RWPE2 (cell line): ENCODE measurements at regions not wholly inside any gene's neighbourhood (a gene's known extent, or its start where the extent isn't known, plus 50 kb on each side); places are given as distances from the start of the nearest gene placed in this dataset.

Experiments used
- ATAC-seq: fragments of 200-7000 bp; cut with Tn5 transposase; 3 replicates; pipeline ENCODE4 v1.9.1; 2021; ENCODE audit warnings: low read depth
- DNase-seq: peaks from one replicate; pipeline ENCODE4 v3.0.0-alpha.2; 2020; ENCODE audit warnings: low spot score
- H3K27ac ChIP-seq: fragments of 450-650 bp; 2 replicates; pipeline ENCODE4 v1.5.1; 2017; ENCODE audit warnings: mild to moderate bottlenecking; ENCODE audit not compliant: poor library complexity, severe bottlenecking
- H3K27me3 ChIP-seq: fragments of 250-450 bp; sonication (Bioruptor Pico); 2 replicates; pipeline ENCODE4 v1.5.1; 2021; ENCODE audit warnings: mild to moderate bottlenecking, moderate library complexity; ENCODE audit not compliant: insufficient read depth, poor library complexity, severe bottlenecking
- H3K36me3 ChIP-seq: fragments of 250-450 bp; sonication (Bioruptor Pico); 2 replicates; pipeline ENCODE4 v1.5.1; 2020; ENCODE audit warnings: low read depth, mild to moderate bottlenecking, moderate library complexity
- H3K4me1 ChIP-seq: fragments of 250-450 bp; sonication (Bioruptor Pico); 2 replicates; pipeline ENCODE4 v1.5.1; 2021; ENCODE audit warnings: mild to moderate bottlenecking, moderate library complexity; ENCODE audit not compliant: insufficient read depth, poor library complexity, severe bottlenecking
- H3K4me3 ChIP-seq: fragments of 250-450 bp; sonication (Bioruptor Pico); 2 replicates; pipeline ENCODE4 v1.5.1; 2021; ENCODE audit warnings: mild to moderate bottlenecking, moderate library complexity; ENCODE audit not compliant: severe bottlenecking
- H3K9me3 ChIP-seq: fragments of 250-450 bp; sonication (Bioruptor Pico); 2 replicates; pipeline ENCODE4 v1.5.1; 2021; ENCODE audit warnings: mild to moderate bottlenecking, moderate library complexity; ENCODE audit not compliant: severe bottlenecking
- TF ChIP-seq, protein P1 (sequence below): fragments of 450-650 bp; IDR thresholded peaks from one replicate; pipeline ENCODE4 v1.5.1; 2017; ENCODE audit warnings: mild to moderate bottlenecking, moderate library complexity; ENCODE audit not compliant: poor library complexity, severe bottlenecking

DNA sequence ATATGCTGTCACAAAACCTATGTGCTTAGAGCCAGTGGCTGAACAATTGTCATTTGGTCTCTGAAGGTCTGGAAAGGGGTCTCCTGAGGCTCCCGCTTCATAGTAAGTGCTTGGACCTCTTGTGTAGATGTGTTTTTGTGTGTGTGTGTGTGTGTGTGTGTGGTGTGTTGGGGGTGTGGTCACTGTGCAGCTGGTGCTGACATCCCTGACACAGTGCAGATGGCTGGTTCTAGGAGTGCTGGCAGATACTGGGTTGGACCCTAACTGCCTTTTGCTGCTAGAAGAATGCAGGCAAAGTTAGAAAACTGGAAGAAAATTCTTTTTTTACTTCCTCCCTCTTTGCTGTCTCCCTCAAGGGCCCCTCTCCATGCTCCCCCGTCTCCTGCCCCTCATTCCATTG lies 1872.6 kb downstream of the ARAP2 start:
- Histone ChIP-seq H3K27me3 (no peaks in the 10 kb centered on the region), H3K4me1 (no peaks in the 10 kb centered on the region), H3K9me3 (no peaks in the 10 kb centered on the region), H3K4me3 (no peak overlapping the region), H3K27ac (no peak overlapping the region), H3K36me3 (no peaks in the 10 kb centered on the region)
- TF ChIP-seq, protein P1, sequence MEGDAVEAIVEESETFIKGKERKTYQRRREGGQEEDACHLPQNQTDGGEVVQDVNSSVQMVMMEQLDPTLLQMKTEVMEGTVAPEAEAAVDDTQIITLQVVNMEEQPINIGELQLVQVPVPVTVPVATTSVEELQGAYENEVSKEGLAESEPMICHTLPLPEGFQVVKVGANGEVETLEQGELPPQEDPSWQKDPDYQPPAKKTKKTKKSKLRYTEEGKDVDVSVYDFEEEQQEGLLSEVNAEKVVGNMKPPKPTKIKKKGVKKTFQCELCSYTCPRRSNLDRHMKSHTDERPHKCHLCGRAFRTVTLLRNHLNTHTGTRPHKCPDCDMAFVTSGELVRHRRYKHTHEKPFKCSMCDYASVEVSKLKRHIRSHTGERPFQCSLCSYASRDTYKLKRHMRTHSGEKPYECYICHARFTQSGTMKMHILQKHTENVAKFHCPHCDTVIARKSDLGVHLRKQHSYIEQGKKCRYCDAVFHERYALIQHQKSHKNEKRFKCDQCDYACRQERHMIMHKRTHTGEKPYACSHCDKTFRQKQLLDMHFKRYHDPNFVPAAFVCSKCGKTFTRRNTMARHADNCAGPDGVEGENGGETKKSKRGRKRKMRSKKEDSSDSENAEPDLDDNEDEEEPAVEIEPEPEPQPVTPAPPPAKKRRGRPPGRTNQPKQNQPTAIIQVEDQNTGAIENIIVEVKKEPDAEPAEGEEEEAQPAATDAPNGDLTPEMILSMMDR, result no peak
- no peak for DNase-seq
- no peak for ATAC-seq

DNA sequence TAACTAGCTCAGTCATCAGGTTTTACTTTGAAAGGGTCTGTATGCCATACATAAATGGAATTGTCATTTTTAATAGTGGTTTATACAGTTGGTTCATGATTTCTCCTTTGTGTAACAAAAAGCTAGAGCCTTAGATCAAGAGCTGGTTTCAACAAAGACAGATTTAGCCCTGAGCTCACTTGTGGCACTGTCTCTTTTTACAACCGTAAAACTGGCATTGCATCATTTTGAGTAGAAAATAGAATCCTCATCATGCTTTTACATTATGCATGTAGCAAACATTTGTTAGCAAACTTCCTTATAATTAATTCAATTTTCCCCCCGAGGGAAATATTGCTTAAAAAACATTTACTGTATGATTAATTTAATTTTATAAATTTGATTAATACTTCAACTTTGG lies 1871.5 kb downstream of the ARAP2 start:
- no peaks in the 10 kb centered on the region for H3K36me3 ChIP-seq
- H3K27ac ChIP-seq, result no peak overlapping the region
- ATAC-seq (no peak), DNase-seq (no peak)
- H3K9me3 ChIP-seq, result no peaks in the 10 kb centered on the region
- no peak overlapping the region for H3K4me3 ChIP-seq
- TF ChIP-seq, protein P1, result no peak
- no peaks in the 10 kb centered on the region for H3K4me1 ChIP-seq
- no peaks in the 10 kb centered on the region for H3K27me3 ChIP-seq

DNA sequence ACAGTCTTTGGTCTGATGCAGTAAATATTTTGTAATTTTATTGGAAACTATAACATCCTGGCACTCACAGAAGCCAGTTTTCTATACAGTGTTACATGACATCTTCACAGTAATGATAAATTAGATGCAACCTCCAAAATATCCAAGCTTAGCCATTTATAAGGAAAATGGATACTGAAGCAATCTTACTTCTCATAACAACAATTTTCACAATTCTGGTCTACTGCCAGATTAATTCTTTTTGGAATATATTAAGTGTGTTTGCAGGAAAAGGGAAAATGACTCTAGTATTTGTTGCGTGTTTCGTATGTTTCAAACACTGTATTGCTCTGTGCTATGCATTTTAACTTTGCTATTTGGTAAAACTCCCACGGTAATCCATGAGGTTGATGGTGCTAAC lies 1870.9 kb downstream of the ARAP2 start:
- Histone ChIP-seq H3K9me3 (no peaks in the 10 kb centered on the region), H3K27me3 (no peaks in the 10 kb centered on the region), H3K4me1 (no peaks in the 10 kb centered on the region), H3K36me3 (no peaks in the 10 kb centered on the region), H3K27ac (no peak overlapping the region), H3K4me3 (no peak overlapping the region)
- TF ChIP-seq, protein P1, result no peak
- no peak for DNase-seq
- no peak for ATAC-seq

DNA sequence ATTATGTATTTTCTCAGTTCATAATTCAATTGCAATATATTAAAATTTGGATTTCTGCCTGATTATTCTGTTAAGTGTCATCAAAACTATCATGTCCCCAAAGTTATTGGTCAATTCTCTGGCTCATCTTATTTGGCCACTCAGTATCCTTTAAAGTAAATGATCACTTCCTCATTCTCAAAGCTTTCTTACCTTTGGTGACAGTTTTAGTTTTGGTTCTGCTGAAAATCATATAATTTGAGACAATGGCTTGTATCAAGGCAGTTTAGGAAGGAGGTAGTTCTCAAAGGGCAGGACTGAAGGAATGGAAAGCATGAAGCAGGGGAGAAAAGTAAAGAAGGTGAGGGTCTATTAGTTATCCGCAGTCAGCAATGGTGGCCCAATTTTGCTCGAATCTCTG lies 1832.1 kb downstream of the ARAP2 start:
- H3K9me3 ChIP-seq, result no peaks in the 10 kb centered on the region
- DNase-seq (no peak), ATAC-seq (no peak)
- H3K4me3 ChIP-seq, result no peak overlapping the region
- no peak overlapping the region for H3K27ac ChIP-seq
- no peaks in the 10 kb centered on the region for H3K27me3 ChIP-seq
- H3K4me1 ChIP-seq, result no peaks in the 10 kb centered on the region
- no peaks in the 10 kb centered on the region for H3K36me3 ChIP-seq
- TF ChIP-seq, protein P1, result no peak

DNA sequence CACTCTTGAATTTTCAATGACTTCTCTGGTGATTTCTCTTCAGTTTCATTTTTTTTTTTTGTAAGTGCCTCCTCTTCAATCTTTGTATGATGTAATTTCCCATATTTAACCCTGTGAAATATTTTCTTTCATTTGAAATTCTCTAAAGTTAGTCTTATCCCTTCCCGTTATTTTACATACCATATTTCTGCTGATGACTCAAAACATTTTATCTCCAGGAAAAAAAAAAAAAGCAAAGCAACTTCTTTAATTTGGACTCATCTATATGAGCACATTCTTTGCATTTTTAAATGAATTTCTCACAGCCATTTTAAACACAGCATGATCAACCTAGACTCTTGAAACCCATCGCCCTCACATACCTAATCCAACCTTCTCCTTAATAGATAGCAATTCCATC lies 1831.4 kb downstream of the ARAP2 start:
- no peak for ATAC-seq
- TF ChIP-seq, protein P1, result no peak
- H3K36me3 ChIP-seq, result no peaks in the 10 kb centered on the region
- no peaks in the 10 kb centered on the region for H3K9me3 ChIP-seq
- DNase-seq, result no peak
- H3K27ac ChIP-seq, result no peak overlapping the region
- H3K4me1 ChIP-seq, result no peaks in the 10 kb centered on the region
- no peak overlapping the region for H3K4me3 ChIP-seq
- no peaks in the 10 kb centered on the region for H3K27me3 ChIP-seq
